ENCODE measurements at regions not wholly inside any gene's neighbourhood (a gene's known extent, or its start where the extent isn't known, plus 50 kb on each side); places are given as distances from the start of the nearest gene placed in this dataset.

DNA sequence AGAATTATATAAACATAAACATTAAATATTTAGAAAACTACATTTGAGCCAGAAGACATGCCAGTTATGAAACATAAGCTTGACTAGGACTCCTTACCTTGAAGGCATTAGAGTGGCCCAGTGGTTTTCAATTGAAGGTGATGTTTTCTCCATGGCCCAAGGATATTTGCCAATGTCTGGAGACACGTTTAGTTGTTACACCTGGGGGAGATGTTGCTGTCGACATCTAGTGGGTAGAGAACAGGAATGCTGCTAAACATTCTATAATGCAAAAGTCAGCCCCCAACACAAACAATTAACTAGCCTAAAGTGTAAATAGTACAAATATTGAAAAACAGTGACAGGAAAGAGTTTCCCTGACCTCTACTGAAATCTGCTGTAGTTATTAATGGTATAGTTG lies 200.9 kb upstream of the HS3ST5 start:
- DNase-seq (ENCODE audit: low read depth): no peak

DNA sequence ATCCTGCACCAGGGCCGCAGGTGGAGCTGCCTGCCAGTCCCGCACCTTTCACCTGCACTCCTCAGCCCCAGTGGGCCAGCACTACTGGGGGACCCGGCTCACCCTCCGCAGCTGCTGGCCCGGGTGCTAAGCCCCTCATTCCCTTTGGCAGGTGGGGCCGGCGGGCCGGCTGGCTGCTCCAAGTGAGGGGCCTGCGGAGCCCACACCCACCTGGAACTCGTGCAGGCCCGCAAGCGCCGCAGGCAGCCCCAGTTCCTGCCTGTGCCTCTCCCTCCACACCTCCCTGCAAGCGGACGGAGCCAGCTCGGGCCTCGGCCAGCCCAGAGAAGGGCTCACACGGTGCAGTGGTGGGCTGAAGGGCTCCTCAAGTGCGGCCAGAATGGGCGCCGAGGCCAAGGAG lies 199.0 kb upstream of the HS3ST5 start:
- DNase-seq (ENCODE audit: low read depth): no peak

DNA sequence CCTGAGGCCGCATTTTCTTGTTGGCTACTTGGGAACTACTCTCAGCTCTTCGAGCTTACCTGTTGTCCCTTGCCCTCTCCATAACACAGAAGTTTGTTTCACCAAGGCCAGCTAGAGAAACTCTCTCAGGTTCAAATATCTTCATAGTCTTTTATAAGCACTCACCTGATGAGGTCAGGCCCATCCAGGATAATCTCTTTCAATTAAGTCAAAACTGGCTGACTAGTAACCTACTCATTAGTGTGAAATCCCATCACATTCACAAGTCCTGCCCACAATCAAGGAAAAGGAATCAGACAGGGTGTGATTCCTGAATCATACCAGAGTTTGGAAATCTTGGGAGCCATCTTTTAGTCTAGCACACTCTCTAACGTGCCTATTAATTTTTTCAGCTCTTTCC lies 195.2 kb upstream of the HS3ST5 start:
- no peak for DNase-seq (ENCODE audit: low read depth)

DNA sequence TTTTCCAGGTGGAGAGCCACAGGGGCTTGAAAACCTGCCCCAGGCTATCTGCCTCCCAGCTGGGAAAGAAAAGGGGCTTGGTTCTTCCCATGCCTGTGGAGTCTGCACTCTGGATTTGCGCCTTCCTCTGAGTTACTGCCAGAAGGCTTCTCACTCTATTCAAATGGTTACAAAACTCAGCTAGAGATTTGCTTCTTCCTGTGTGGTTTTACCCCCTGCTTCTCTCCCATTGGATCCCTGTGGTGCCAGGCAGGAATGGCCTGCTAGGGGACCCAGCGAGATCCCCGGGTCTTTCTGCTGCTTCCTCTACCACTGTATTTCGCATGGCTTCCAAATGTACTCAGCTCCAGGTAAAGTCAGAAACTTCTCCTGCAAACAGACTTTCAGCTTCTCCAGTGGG lies 192.0 kb upstream of the HS3ST5 start:
- no peak for DNase-seq (ENCODE audit: low read depth)

DNA sequence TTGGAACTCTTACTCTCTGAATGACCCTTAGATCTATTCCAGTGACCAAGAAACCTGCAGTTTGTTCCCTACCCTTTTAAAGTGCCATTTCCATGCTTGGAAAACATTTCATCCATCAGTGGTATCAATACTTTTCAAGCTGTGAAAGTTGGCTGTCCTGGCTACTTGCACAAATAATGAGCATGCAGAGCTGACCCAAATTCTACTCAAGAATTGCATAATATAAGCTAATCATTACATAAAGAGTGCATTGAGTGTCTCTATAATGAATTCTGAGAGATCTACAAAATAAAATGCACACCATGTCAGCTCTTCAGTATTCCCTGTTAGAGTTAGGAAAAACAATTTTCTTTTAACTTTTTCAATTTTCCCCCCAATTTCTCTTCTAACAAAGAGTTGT lies 181.3 kb upstream of the HS3ST5 start:
- DNase-seq (ENCODE audit: low read depth): no peak

DNA sequence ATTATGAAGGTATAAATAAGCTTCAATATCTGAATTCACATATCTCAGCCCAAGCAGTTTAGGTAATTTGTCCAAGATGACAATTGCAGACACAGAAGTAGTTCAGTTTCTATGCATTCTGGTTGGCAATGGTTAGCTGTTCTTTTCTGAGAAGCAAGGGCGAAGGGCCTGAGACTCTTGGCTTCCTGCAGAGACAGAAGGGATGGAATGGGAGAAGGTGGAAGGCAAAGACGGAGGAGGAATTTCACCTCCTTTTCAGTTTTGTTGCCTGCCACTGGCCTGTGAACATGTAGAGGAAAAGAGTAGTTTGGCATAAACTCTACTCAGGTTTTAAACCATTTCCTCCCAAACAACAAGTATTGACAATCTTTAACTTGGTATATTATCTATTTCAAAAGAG lies 180.7 kb upstream of the HS3ST5 start:
- DNase-seq (ENCODE audit: low read depth): no peak

DNA sequence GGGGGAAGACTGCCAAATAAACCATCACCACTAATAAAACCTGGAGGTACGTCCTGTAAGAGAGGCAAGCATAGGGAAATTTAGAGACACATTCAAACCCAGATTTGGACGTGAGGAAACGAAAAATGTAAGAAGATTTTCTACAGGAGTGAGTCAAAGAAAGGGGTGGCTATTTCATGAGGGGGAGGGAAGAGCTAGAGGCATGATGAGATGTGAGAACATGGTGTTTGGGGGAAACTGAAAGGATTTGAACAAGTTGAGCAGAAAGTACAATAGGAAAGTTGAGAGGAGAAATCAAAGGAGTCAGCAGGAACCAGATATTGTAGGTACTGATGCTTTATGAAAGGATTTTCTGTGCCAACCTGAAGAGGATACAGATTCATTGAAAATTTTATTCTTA lies 179.1 kb upstream of the HS3ST5 start:
- no peak for DNase-seq (ENCODE audit: low read depth)

DNA sequence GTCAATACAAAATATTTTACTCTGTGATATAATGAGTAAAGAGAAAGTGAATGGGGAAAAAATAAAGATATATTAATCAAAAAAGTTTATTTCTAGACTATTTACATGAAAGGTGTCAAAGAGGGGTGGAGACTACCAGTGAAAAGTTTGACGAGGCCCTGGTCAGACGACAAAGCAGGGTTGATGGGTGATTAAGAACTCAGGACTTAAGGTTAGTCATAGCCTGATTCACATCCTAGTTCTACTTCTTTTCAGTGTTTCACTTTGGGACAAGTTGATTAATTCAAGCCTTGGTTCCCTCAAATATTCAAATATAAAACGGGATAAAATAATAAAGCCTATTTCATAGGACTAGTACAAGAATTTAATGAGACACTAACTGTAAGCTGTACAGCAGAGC lies 178.2 kb upstream of the HS3ST5 start:
- no peak for DNase-seq (ENCODE audit: low read depth)

DNA sequence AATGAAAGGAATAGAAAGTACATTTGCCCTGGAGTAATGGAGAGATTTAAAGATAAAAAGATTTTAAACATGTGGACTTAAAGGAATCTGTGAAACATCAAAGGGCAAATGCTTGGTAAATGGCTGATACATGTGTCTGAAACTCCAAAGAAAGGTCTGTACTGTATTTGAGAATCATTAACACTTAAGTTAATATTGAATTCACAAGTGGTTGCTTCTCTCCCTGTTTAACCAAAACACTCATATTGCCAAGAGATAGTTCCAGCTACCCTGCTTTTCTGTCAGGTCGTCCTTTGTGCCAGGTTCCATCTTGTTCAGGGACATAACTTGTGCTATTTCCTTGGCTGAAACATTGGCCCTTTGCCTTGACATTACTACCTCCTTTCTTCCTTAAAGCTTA lies 171.3 kb upstream of the HS3ST5 start:
- no peak for DNase-seq (ENCODE audit: low read depth)

DNA sequence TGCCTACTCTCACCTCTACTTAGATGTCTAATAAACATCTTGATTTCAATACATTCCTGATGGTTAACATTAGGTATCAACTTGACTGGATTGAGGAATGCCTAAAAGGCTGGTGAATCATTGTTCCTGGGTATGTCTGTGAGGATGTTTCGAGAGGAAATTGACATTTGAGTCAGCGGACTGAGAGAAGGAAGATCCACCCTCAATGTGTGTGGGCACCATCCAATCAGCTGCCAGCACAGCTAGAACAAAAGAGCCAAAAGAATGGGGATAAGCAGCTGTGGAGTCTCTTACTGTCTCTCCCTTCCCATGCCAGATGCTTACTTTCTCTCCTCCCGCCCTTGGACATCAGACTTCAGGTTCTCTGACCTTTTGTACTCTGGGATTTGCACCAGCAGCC lies 128.6 kb upstream of the HS3ST5 start:
- no peak for DNase-seq (ENCODE audit: low read depth)

DNA sequence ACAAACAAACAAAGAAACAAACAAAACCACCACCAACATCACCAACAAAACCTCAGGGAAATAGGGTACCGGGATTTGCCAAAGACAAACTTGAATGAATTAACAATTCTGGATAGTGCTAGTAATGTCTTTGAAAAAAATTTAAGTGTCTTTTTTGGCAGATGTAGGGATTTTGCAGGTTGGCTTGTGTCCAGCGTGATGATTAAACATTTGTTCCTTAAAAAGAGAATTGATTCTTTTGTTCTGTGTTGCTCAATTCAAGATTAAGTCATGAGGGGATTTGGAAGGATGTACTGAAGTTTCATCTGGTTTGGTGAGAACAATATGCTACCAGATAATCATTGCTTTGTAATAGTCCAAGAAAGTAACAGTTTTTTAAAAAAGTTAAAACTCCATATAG lies 125.1 kb upstream of the HS3ST5 start:
- DNase-seq (ENCODE audit: low read depth): no peak

DNA sequence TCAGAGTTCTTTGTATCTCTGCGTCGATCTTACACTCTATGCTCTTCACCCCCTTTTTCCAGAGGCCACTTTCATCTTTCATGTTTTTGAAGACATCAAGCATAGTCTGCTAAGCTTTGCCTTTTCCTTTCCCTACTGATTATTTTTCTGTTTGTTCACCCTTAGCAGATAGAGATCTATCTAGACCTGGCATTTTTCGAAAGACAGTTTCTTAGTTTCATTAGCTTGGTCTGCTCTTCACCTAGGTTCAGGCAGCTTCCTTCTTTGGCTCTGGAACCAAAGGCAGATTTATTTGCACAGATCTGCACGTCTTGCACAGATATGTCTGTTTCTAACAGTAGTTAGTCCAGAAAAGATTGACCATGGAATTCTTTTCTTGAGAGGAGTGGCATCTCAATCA lies 122.7 kb upstream of the HS3ST5 start:
- DNase-seq (ENCODE audit: low read depth): no peak

DNA sequence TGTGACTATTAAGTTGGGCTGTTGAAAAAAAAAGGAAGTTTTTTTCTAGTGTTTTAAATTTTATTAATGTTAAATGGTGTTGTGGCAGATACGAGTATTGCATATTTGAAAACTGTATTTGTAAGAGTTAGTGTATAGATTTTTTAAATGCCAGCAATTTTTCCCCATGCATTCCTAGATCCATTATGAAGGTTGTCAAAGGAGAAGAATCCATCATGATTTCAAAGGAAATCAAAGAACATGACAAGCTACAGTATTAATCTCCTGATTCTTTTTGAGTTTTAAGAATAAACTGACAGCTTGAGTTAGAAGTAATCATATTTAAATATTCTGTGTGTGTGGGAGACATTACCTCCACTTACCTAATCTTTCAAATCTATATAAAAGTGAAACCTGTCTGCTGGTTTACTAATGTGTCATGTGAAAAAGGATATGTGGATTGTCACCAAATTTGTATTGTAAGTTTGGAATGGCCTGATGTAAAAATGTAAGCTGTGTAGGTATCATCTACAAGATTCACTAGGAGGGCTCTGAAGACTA lies 111.0 kb upstream of the HS3ST5 start:
- DNase-seq (ENCODE audit: low read depth): no peak

DNA sequence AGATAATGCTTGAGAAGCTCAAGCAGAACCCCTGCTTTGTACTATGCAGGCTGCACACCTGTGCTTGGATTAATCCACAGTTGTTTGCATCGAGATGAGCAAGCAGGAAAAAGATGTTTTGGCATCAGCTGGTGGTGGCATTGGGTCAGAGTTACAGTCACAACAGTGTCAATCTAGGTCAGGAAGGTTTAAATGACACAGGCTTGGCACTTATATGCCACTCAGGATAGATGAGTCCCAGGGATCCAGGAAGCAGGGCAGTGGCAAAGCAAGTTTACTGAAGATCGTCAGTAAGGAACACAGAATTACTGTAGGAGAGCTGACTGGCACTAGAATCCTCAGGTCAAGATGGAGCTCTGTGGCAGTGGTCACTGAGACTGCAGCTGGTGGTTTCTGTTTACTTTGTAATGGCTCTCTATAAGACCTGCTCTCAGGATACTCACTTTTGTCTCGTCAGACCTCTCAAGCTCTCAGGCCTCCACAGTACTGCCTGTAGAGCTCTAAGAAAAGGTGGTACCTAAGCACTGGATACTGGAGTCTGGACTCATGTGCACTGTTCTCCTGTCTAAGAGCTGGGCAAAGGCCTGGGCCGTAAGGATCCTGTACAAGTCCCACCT lies 110.1 kb upstream of the HS3ST5 start:
- DNase-seq (ENCODE audit: low read depth): no peak

DNA sequence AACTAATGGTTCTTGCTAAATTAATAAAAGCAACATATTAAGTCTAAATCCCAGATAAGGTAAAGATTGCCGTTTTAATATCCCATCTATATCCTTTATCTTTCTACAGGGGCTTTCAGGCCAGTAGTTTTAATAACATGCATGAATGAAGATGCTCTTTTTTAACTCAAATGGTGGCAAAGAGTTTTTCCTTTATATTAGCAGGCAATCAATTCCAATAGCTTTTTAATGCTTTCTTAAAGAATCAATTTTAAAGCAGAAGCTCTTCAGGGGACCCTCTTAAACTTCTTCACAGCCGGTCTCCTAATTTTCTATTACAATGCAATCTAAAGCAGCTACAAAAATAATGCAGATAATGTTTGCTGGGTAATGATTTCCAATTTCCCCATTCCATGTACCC lies 107.8 kb upstream of the HS3ST5 start:
- DNase-seq (ENCODE audit: low read depth): no peak

DNA sequence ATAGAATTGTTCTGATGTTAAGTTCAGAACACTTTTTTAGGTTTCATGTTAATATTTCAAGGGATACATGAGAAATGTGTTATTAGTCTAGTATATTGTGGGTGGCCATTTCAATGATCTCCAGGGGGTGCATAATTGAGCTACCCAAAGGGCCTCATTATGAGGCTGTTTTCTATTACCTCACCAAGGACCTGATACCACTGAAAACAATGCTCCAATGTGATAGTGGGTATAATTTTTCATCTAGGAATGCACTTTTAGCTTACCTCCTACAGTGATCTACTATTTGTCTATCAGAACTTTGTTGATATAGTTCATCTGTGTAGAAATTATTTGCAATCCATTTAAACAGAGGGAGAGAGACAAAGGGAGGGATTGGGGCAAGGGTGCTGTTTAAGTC lies 106.8 kb upstream of the HS3ST5 start:
- DNase-seq (ENCODE audit: low read depth): no peak

DNA sequence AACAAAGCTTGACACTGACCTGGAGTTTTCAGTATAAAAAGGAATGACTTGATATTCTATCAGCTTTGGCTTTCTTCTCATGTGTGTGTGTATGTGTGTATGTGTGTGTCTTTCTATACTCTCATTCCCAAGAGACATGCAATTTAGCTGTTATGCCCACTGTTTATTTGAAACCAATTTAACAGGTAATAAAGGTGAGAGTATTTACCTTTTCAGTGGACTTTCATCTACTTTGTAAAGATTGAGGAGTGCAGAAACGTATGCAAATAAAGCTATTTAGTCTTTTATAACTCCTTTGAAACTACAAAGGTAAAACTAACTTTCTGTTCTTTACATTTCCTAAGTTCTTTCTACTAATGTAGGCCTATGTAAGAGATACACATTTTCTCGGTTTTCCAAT lies 103.5 kb upstream of the HS3ST5 start:
- no peak for DNase-seq (ENCODE audit: low read depth)

DNA sequence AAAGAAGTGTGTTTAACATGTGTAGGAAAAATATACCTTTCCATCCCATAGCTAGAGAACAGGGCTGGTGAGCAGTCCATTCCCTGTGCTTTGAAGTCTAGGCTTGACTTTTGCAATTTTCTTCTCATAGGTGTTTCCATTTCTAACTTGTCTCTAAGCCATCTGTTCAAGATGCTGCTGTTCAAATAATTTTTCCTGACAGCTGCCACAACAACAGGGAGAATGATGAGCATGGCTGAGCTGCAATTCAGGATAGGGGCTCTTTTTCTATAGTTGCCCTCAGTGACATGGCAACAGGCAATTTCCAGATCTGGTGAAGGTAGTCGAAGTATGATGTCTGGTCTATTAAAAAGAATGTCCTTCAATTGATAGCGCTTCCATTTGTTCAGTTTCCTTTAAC lies 103.0 kb upstream of the HS3ST5 start:
- DNase-seq (ENCODE audit: low read depth): no peak

DNA sequence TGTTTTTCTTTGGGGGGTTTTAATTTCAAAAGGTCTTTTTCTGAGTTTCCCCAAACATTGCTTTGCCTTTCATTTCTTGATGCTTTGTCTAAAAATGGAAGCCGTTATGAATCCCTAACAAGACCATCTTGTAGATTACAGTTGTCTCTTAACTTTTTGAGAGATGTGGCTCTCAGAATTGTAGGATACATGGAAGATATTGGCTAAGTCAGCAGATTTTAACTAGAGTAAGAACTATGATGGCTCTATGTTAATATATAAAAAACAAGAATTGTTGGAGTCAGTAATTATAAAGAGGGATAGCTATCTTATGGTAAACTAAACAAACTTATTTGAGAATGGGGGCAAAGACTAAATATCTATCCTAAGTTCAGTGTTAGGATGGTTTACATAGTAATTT lies 96.6 kb upstream of the HS3ST5 start:
- DNase-seq (ENCODE audit: low read depth): no peak

DNA sequence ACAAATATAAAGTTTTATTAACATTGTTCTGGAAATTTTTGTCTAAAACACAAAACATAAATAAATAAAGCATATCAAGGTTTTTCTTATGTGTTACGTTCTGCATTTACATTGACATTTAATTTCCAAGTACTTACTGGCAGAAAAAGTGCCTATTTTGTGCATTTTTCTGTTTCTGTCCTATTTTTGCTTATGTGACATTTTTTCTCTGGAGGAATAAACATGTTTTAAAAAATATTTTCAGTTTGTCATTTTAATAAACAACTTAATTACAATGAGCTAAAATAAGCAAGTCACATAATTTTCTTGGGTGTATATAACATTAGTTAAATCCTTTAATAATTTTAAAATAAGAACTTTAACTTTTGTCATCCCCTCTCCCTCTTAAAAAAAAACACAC lies 94.4 kb upstream of the HS3ST5 start:
- no peak for DNase-seq (ENCODE audit: low read depth)

DNA sequence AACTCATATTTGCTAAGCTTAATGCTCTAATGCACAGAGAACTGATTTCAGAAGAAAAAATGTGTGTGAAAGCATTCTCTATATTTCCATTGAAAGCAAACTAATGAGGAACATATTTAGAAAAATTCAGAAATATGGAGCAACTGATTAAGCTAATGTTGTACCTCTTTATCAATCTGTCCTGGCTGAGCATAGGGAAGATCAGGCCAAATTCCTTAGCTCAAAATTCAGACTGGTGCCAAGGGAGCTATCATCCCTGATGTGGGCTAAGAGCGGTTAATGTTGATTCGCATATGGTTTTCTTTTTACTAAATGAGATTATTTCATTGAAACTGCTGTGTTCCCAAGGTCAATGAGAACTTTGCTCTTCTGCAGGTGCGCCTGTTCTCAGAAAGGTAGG lies 93.9 kb upstream of the HS3ST5 start:
- no peak for DNase-seq (ENCODE audit: low read depth)

DNA sequence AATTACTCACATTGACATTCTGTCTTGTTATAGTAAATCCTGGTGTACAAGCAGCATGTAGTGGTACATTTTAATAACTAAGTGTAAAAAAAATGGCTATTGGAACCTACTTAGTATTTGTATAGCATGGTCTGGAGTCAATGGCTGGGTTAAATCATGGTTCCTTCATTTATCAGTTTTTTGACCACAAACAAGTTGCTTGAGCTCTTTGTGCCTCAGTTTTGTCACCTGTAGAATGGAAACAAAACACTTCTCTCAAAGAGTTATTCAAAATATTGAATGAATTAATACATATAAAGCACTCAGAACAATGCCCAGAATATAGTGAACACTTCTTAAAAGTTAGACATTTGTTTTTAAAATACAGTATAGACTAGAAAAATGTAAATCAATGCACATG lies 93.2 kb upstream of the HS3ST5 start:
- no peak for DNase-seq (ENCODE audit: low read depth)

DNA sequence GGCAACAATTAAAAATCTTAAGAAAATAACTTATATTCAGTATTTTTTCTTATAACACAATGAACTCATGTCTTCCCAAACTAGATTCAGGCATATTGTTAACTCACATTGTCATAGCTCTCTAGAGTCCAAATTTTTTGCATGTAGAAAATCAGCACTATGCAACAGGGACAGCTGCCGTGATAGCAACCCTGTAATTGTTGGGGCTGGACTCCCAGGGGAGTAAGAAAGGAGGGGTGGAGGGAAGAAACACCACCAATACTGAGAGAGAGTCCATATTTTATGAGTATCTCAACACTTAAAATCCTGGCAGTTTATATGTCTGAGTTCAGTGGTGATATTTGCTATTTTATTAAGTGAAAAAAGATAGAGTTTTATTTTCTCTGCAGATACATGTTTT lies 89.6 kb upstream of the HS3ST5 start:
- DNase-seq (ENCODE audit: low read depth): no peak

DNA sequence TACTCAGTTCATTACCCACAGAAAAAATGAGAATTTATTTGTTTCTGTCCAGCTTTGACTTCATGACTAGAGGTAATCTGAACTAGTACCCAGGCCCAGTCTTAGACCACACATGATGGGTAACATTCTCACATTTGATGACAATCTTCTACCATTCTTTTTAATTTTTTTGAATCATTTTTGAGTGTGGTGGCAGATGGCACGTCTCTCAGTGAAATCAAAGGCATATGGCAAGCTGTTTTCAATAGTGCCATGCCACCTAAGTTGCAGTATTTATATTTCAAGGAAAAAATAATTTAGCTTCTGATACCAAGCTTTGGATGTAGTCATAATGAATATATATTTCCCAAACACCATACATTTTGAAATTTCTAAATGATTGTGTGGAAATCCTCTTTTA lies 88.8 kb upstream of the HS3ST5 start:
- no peak for DNase-seq (ENCODE audit: low read depth)
